Epithelial cell of prostate (primary cell): ENCODE measurements at regions not wholly inside any gene's neighbourhood (a gene's known extent, or its start where the extent isn't known, plus 50 kb on each side); places are given as distances from the start of the nearest gene placed in this dataset.
A peak's percentile ranks its signal among the peaks of the same experiment; 100 is the strongest.
"Not testable (repeated sequence)": the region's sequence is repeated elsewhere in the genome, so short reads cannot be mapped to it uniquely, and the experiment has no call there.

Source experiments
- DNase-seq: peaks from one replicate; pipeline ENCODE4 v3.0.0-alpha.2; 2011; ENCODE audit warnings: low read depth, low spot score
- H3K27ac ChIP-seq: fragments of 450-650 bp; 2 replicates; pipeline ENCODE4 v1.5.1; 2017; ENCODE audit warnings: mild to moderate bottlenecking

GRCh38 chr6:92681401-92681800 is 738.0 kb downstream of the EPHA7 start:
- no peak for DNase-seq
- H3K27ac ChIP-seq: no peak overlapping the region

- not testable (repeated sequence) for DNase-seq, H3K27ac ChIP-seq
These were observed 747.9 kb downstream of the EPHA7 start for GRCh38 chr6:92671462-92671861.

DNA sequence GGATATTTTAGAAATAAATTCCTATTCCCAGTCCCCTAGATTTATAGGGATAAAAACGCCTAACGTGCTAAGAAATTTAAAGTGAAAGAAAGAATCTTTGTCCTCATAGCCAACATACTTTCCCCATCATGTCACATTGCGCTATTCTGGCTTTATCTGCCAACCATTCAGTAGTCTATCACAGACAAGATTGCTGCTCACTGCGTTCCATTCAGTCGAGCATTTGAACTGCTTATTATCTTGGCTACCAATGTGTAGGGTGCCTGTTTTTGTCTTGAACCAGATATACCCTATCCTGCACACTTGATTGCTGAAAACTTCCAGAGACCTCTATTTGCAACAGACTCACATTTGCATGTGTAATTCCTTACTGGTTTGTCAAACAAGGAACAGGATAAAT is 751.5 kb downstream of the EPHA7 start:
- no peak overlapping the region for H3K27ac ChIP-seq
- DNase-seq: no peak

- no peak for DNase-seq
- no peak overlapping the region for H3K27ac ChIP-seq
These were observed 770.8 kb downstream of the EPHA7 start for GRCh38 chr6:92648364-92649086.

GRCh38 chr6:92647630-92648029 is 771.7 kb downstream of the EPHA7 start:
- no peak for DNase-seq

DNA sequence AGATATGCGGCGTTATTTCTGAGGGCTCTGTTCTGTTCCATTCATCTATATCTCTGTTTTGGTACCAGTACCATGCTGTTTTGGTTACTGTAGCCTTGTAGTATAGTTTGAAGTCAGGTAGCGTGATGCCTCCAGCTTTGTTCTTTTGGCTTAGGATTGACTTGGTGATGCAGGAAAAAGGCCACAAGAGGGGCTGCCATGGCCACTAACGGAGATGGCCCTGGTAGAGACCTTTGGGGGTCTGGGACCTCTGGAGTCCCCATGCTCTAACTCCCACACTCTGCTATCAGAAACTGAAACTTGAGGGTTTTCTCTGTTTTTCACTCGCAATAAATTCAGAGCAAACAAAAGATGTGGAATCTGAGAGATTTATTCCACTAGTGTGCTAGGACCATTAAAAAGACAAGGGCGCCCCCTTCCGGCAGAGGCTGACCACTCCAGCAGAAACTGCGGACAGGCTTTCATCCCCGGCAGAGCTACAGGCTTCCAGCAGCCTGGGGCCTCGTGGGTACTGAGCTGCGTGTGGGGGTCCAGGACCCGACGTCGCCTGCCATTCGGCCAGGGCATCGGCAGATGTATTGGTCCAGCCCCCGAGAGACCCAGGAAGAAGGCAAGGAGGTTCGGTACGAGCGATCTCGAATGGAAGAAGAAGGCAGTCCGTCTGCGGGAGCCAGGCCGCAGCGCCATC is 775.1 kb downstream of the EPHA7 start:
- DNase-seq, H3K27ac ChIP-seq: not testable (repeated sequence)

More at GRCh38 chr6:92647630-92648029, 771.7 kb downstream of the EPHA7 start:
- H3K27ac ChIP-seq: no peak overlapping the region

DNA sequence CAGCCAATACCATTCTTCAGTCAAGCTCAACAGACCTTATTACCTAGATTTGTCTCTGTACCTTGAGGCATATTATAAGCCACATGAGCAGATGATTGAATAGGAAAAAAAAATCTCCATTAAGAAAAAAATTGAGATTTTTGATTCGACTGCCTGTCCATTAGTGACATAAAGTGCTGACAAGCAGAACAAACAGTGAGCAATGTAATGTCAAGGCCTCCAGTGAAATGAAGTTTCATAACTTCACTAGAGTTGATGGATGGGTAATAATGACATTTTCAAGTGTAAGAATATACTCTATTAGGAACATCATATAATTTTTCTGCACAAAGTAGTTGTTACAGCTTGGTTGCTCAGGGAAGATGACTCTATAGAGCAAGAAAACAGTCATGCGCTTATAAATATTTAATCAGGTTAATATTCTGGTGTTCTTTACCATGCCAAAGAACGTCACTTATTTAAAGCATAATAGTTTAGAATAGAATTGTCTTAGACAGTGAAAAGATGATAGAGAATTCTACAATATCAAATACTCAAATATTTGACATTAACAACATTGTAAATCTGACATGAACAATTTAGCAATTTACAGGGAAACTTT is 783.7 kb downstream of the EPHA7 start:
- H3K27ac ChIP-seq: no peak overlapping the region
- DNase-seq: no peak

GRCh38 chr6:92634561-92634960 is 784.8 kb downstream of the EPHA7 start:
- no peak overlapping the region for H3K27ac ChIP-seq

GRCh38 chr6:92623431-92623830 is 795.9 kb downstream of the EPHA7 start:
- no peak overlapping the region for H3K27ac ChIP-seq
- no peak for DNase-seq

More at GRCh38 chr6:92634561-92634960, 784.8 kb downstream of the EPHA7 start:
- no peak for DNase-seq

GRCh38 chr6:92617721-92618120 is 801.6 kb downstream of the EPHA7 start:
- DNase-seq: no peak
- no peak overlapping the region for H3K27ac ChIP-seq

DNA sequence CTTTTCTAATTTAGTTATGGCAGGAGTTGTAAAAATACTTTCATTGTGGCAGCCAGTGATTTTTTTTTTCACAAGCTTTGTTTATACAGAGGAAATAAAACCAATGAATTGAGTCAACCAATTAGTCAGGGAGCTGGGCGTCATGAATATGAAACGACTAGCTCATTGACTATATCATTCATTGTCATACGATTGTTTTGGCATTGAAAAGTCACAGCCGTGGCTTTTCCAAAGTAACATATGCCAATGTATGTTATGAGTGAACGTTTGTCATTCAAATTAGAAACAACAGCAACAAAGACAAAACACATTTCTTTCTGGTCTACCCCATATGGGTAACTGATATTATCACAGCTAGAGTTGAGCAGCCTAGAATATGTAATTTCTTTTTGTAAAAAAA is 810.6 kb downstream of the EPHA7 start:
- no peak overlapping the region for H3K27ac ChIP-seq
- no peak for DNase-seq

- no peak overlapping the region for H3K27ac ChIP-seq
- no peak for DNase-seq
These were observed 826.2 kb downstream of the EPHA7 start for GRCh38 chr6:92593201-92593600.

DNA sequence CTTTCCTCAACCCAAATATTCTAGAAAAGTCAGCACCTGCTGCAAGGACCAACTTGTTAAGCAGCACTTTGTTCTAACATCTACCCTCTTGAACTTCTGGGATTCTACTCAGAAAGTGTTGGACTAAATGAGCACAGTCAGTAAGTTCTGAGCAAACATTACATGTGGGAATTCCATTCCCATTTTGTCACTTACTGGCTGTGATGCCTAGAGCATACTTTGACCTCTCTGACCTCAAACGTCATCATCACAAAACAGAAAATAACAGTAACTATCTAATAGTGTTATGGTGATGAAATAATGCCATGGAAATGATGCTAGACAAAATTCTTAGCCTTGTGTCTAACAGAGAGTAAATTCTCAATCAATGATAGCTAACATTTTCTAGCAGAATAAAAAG is 829.4 kb downstream of the EPHA7 start:
- no peak overlapping the region for H3K27ac ChIP-seq
- no peak for DNase-seq

- H3K27ac ChIP-seq: no peak overlapping the region
- no peak for DNase-seq
These were observed 831.2 kb downstream of the EPHA7 start for GRCh38 chr6:92588148-92588547.

GRCh38 chr6:92587525-92587924 is 831.8 kb downstream of the EPHA7 start:
- H3K27ac ChIP-seq: no peak overlapping the region
- DNase-seq: peak; percentile 10

DNA sequence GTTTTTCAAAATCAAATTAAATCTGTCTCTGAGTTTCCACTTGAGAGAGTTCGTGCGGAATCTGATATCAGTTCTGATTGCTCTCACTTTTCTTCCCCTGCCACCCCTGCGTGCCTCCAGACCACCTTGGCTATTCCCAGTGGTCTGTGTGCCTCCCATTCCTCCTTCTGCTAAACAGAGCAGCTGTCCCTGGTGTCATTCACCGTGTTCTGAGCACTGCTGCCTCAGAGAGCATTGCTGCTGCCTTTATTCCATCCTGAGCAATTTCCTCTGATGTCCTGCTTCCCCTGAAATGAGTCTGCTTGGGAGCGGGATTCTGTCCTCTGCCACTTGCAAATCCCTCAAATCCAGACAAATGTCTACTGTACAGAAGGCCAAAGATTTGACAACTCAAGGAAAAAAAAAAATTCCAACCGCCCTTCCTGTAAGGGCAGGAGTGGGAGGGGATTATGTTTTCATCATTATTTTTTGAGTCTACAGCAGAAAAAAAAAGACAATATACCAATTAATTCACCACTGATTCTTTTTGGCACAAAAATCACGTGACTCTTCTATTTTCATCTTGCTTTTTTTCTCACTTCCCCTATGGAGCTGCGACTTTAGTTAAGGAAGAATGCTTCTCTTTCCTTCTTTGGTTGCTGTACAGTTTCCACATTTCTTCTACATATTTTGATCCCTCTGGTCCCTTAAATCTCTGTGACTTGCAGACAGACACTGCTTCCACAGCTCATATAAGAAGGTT is 833.0 kb downstream of the EPHA7 start:
- no peak overlapping the region for H3K27ac ChIP-seq
- DNase-seq: no peak

- no peak for DNase-seq
- no peak overlapping the region for H3K27ac ChIP-seq
These were observed 837.1 kb downstream of the EPHA7 start for GRCh38 chr6:92582211-92582610.

GRCh38 chr6:92577077-92577719 is 842.2 kb downstream of the EPHA7 start:
- no peak for DNase-seq
- no peak overlapping the region for H3K27ac ChIP-seq

DNA sequence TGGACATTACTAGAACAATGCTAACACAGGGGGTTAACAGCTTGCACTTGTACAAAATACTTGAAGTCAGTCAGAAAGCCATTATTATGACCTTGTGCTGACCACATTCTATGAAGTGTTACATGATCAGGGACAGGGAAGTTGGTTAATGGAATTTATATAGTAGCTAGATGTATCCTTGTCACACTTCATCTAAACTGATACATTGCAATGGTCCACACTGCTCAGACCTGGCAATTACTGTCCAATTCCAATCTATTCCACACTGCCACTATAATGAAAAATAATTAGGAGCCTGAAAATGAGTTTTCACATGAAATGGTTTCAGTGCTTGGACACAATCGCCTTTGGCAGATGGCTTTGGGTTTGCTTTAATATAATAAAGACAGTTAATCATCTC is 850.8 kb downstream of the EPHA7 start:
- no peak for DNase-seq
- H3K27ac ChIP-seq: no peak overlapping the region

GRCh38 chr6:92566632-92567031 is 852.7 kb downstream of the EPHA7 start:
- no peak for DNase-seq
- no peak overlapping the region for H3K27ac ChIP-seq
